RWPE1 (cell line): ENCODE measurements at regions not wholly inside any gene's neighbourhood (a gene's known extent, or its start where the extent isn't known, plus 50 kb on each side); places are given as distances from the start of the nearest gene placed in this dataset.

Experiments used
- CTCF ChIA-PET: fragments of 350-600 bp; sonication (Branson Sonifier 250); formaldehyde crosslinking; extraction: SDS; loops from one replicate; lab custom pipeline; 2021; lab: Yijun Ruan, JAX
- POLR2A ChIA-PET: fragments of 400-600 bp; formaldehyde crosslinking; extraction: SDS; loops from one replicate; lab custom pipeline; 2020; ENCODE audit warnings: antibody characterized with exemption; ENCODE audit not compliant: low non-redundant PET; lab: Yijun Ruan, JAX
- DNase-seq: peaks from one replicate; pipeline ENCODE4 v3.0.0; 2012; ENCODE audit warnings: low spot score
- H3K27ac ChIP-seq: fragments of 450-650 bp; 2 replicates; pipeline ENCODE4 v1.5.1; 2017
- CTCF ChIP-seq: fragments of 450-650 bp; conservative IDR thresholded peaks from 2 replicates; pipeline ENCODE4 v1.5.1; 2017; ENCODE audit warnings: low read depth, mild to moderate bottlenecking

GRCh38 chrX:39497702-39498265 is 600.0 kb downstream of the BCOR start:
- POLR2A ChIA-PET: no interaction called here
- H3K27ac ChIP-seq: no peak overlapping the region
- CTCF ChIA-PET: no interaction called here
- DNase-seq: no peak
- TF ChIP-seq CTCF: no peak

GRCh38 chrX:39499996-39500395 is 597.8 kb downstream of the BCOR start:
- no peak for TF ChIP-seq CTCF
- H3K27ac ChIP-seq: no peak overlapping the region
- no peak for DNase-seq
- ChIA-PET POLR2A (no interaction called here), CTCF (no interaction called here)

DNA sequence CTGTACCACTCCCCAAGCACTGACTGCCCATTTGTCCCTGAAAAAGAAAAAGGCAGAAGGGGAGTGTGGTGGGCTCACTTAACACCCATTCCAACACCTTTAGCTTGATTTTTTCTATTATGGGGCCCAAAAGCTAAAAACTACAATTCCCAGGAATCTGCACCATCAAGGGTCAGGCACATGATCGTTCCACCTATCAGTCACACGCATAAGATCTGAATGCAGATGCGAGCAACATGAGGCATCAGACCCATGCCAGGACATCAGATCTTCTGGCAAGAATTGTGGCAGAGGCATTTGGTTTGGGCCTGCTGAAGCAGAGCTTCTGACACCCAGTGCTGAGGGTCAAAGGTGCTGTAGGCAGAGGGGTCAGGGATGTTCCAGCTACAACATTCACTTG is 595.9 kb downstream of the BCOR start:
- ChIA-PET CTCF (no interaction called here), POLR2A (no interaction called here)
- no peak for TF ChIP-seq CTCF
- no peak overlapping the region for H3K27ac ChIP-seq
- no peak for DNase-seq

DNA sequence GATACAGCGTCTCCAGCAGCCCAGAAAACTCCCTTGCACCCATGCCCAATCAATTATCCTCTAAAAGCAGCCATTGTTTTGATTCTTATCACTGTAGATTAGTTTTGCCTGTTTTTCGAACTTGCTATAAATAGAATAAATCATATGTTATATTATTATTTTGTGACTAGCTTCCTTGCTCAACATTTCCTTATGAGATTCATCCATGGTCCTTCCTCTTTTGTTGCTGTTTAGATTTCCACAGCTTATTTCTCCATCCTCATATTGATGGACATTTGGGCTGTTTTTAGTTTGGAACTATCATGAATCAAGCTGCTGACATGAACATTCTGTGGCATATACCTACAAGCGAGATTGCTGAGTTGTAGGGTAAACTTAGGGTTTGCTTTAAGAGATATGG is 595.3 kb downstream of the BCOR start:
- DNase-seq: no peak
- ChIA-PET POLR2A (no interaction called here), CTCF (interaction anchor here (0.6 kb wide), 1 partner anchor 32 kb away, joined by 3 read pairs; no protein-coding TSS in a partner anchor)
- no peak overlapping the region for H3K27ac ChIP-seq
- no peak for TF ChIP-seq CTCF

DNA sequence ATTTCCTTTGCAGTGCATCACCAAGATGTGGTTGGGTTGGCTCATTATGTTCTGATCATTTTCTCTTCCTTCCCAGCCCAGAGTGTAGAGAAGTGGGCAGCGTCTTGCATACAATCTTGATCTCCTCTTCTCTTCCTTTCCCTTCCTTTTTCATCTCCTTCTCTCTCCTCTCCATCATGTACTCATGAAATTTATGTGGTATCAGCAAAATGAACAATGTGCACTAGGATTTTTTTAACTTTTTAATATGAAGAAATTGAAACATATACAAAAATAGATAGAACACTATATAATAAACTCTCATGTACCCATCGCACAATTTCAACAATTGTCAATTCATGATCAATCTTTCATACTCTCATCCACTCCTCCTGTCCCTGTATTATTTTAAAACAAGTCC is 593.5 kb downstream of the BCOR start:
- ChIA-PET POLR2A (no interaction called here), CTCF (no interaction called here)
- no peak overlapping the region for H3K27ac ChIP-seq
- TF ChIP-seq CTCF: no peak
- no peak for DNase-seq

GRCh38 chrX:39504850-39505259 is 592.9 kb downstream of the BCOR start:
- CTCF ChIA-PET: no interaction called here
- POLR2A ChIA-PET: no interaction called here
- no peak for DNase-seq
- no peak overlapping the region for H3K27ac ChIP-seq
- no peak for TF ChIP-seq CTCF

GRCh38 chrX:39506131-39506530 is 591.6 kb downstream of the BCOR start:
- H3K27ac ChIP-seq: no peak overlapping the region
- POLR2A ChIA-PET: no interaction called here
- TF ChIP-seq CTCF: no peak
- no peak for DNase-seq
- CTCF ChIA-PET: no interaction called here
